Gastrocnemius medialis (tissue), 4 donors: ENCODE measurements at regions not wholly inside any gene's neighbourhood (a gene's known extent, or its start where the extent isn't known, plus 50 kb on each side); places are given as distances from the start of the nearest gene placed in this dataset.

Experiments
- ATAC-seq, 2 donors: fragments of 150-250 bp; one replicate each; pipeline ENCODE4 v1.9.1; 2016
- DNase-seq, 2 donors: peaks; one replicate each; pipeline ENCODE4 v3.0.0-alpha.2; 2019
- H3K27ac ChIP-seq, 4 donors: fragments of 200-600 bp; sonication (generic); 1 replicate in 1 of 4; 2 replicates in 3 of 4; pipeline ENCODE4 v1.5.1; 2016 to 2018; ENCODE audit warnings: mild to moderate bottlenecking in 2 of 4, moderate library complexity in 1 of 4
- H3K27me3 ChIP-seq, 3 donors: fragments of 200-600 bp; sonication (generic) in 2 of 3; 1 replicate in 1 of 3; 2 replicates in 2 of 3; pipeline versions ENCODE4 v1.5.1 to v1.6.0; 2016 to 2019; ENCODE audit warnings: mild to moderate bottlenecking in 1 of 3, moderate library complexity in 1 of 3
- H3K36me3 ChIP-seq, 2 donors: fragments of 200-600 bp; sonication (generic) in 1 of 2; one replicate each; pipeline ENCODE4 v1.5.1; 2017 to 2018
- H3K4me1 ChIP-seq, 2 donors: fragments of 200-600 bp; sonication (generic) in 1 of 2; one replicate each; pipeline ENCODE4 v1.5.1; 2016 to 2017; ENCODE audit warnings: mild to moderate bottlenecking in 2 of 2
- H3K4me3 ChIP-seq, 4 donors: fragments of 200-600 bp; sonication (generic) in 3 of 4; 1 replicate in 1 of 4; 2 replicates in 3 of 4; pipeline ENCODE4 v1.5.1; 2016 to 2019; ENCODE audit warnings: mild to moderate bottlenecking in 2 of 4
- H3K9me3 ChIP-seq, 3 donors: fragments of 200-600 bp; sonication (generic) in 2 of 3; 1 replicate in 1 of 3; 2 replicates in 2 of 3; pipeline ENCODE4 v1.5.1; 2016 to 2019
- POLR2A ChIP-seq, 2 donors: fragments of 450-650 bp; IDR thresholded peaks; one replicate each; pipeline ENCODE4 v1.6.1; 2017; ENCODE audit warnings: antibody characterized with exemption in 2 of 2, mild to moderate bottlenecking in 2 of 2, moderate library complexity in 2 of 2
- in situ Hi-C, 4 donors: fragments of 200-750 bp; cut with MboI; loops; one replicate each; pipeline versions ENCODE4 v1.15.0 to v1.8.0; 2017; ENCODE audit warnings: low sequenced_read_pairs in 4 of 4
- intact Hi-C: fragments of 100-400 bp; cut with DNase I; formaldehyde crosslinking; loops from one replicate; pipeline ENCODE4 v1.15.1; 2023; ENCODE audit warnings: low total_unique reads
- TF ChIP-seq, protein P1 (sequence below), 5 experiments: fragments of 450-650 bp in 3 of 5; fragments of 200-600 bp in 2 of 5; sonication (generic) in 2 of 5; IDR thresholded peaks in 4 of 5; conservative IDR thresholded peaks in 1 of 5; 1 replicate in 4 of 5; 2 replicates in 1 of 5; pipeline ENCODE4 v1.5.1; 2016 to 2019; ENCODE audit warnings: antibody characterized with exemption in 5 of 5, mild to moderate bottlenecking in 3 of 5, moderate library complexity in 3 of 5

DNA sequence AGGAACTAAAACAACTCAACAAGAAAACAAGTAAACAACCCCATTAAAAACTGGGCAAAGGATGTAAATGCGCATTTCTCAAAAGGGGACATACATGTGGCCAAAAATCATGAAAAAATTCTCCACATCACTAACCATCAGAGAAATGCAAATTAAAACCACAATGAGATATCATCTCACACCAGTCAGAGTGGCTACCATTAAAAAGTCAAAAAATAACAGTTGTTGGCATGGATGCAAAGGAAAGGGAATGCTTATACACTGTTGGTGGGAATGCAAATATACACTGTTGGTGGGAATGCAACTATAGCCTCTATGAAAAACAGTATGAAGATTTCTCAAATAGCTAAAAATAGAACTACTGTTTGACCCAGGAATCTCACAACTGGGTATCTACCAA, 60.0 kb upstream of the LANCL2 start:
- intact Hi-C loops, result no loop called here
- no peaks in the 10 kb centered on the region for H3K27me3 ChIP-seq
- in situ Hi-C loops, result no loop called here
- peaks cover 0 to 5% of the 10 kb centered on the region in 2 donors for H3K4me1 ChIP-seq
- DNase-seq (no peak), ATAC-seq (no peak)
- no peak overlapping the region for H3K4me3 ChIP-seq
- no peaks in the 10 kb centered on the region for H3K9me3 ChIP-seq
- TF ChIP-seq POLR2A (IDR thresholded peaks at IDR 0.05), result no peak
- TF ChIP-seq, protein P1, sequence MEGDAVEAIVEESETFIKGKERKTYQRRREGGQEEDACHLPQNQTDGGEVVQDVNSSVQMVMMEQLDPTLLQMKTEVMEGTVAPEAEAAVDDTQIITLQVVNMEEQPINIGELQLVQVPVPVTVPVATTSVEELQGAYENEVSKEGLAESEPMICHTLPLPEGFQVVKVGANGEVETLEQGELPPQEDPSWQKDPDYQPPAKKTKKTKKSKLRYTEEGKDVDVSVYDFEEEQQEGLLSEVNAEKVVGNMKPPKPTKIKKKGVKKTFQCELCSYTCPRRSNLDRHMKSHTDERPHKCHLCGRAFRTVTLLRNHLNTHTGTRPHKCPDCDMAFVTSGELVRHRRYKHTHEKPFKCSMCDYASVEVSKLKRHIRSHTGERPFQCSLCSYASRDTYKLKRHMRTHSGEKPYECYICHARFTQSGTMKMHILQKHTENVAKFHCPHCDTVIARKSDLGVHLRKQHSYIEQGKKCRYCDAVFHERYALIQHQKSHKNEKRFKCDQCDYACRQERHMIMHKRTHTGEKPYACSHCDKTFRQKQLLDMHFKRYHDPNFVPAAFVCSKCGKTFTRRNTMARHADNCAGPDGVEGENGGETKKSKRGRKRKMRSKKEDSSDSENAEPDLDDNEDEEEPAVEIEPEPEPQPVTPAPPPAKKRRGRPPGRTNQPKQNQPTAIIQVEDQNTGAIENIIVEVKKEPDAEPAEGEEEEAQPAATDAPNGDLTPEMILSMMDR (IDR thresholded peaks at IDR 0.05 in 4 of 5, conservative IDR thresholded peaks at IDR 0.05 in 1 of 5), result no peak
- H3K27ac ChIP-seq, result no peak overlapping the region
- no peaks in the 10 kb centered on the region for H3K36me3 ChIP-seq

DNA sequence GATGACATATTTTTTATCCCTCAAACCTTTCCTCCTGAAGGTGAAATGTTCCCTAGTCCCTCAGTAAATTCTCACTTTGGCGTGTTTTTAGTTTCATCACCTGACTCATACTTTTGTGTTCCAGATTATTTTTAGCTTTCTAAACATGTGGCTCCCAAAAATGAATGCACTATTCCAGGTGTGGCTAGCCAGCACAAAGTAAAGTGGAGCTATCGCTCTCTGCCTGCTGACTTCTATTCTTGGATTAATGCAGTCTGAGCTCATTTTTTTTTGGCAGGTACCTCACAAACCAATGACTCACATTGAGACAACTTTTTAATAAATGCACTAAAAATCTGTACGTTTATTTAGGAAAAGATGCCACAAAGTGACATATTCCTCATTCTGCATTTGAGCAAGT, 58.8 kb upstream of the LANCL2 start:
- TF ChIP-seq, protein P1 (IDR thresholded peaks at IDR 0.05 in 4 of 5, conservative IDR thresholded peaks at IDR 0.05 in 1 of 5), result no peak
- TF ChIP-seq POLR2A (IDR thresholded peaks at IDR 0.05), result no peak
- no peaks in the 10 kb centered on the region for H3K27me3 ChIP-seq
- H3K4me3 ChIP-seq, result no peak overlapping the region
- H3K4me1 ChIP-seq, result peaks cover 0 to 5% of the 10 kb centered on the region in 2 donors
- in situ Hi-C loops (no loop called here), intact Hi-C loops (no loop called here)
- ATAC-seq (no peak), DNase-seq (no peak)
- H3K27ac ChIP-seq, result no peak overlapping the region
- no peaks in the 10 kb centered on the region for H3K9me3 ChIP-seq
- no peaks in the 10 kb centered on the region for H3K36me3 ChIP-seq

DNA sequence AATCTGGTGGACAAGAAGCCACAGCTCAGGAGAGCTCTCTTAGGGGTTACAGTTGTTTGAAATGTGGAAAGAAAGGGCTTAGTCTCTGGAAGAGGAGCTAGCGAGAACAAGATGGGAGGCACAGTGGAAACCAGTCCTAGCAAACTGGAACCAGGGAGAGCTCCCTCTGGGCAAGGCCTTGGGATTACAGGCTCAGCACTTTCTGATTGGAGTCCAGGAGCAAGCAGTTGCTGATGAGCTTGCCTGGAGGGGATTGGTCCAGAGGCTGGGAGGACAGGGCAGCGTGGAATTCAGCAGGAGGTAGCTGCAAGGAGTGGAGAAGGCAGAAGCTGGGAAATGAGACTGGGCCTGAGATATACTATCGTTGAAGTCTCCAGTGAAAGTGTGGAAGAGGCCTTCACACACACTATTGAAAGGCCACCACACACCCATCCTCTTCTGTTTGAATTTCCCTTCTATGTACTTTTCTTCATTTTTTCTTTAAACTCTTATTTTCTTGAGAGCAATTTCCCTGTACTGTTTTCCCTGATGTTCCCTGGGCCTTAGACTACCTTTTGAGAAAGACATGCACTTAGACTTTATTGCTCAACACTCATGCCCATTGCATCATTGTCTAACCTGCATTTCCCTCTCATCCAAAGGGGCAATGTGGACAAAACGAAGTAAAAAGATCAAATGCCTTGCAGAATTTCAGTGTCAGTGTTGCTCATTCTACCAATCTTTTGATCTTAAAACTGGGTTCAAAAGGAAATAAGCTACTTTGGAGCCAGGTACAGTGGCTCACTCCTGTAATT, 57.8 kb upstream of the LANCL2 start:
- in situ Hi-C loops, result no loop called here
- H3K4me3 ChIP-seq, result no peak overlapping the region
- intact Hi-C loops, result no loop called here
- no peak overlapping the region for H3K27ac ChIP-seq
- no peaks in the 10 kb centered on the region for H3K36me3 ChIP-seq
- H3K9me3 ChIP-seq, result no peaks in the 10 kb centered on the region
- no peaks in the 10 kb centered on the region for H3K27me3 ChIP-seq
- no peak for ATAC-seq
- TF ChIP-seq, protein P1 (IDR thresholded peaks at IDR 0.05 in 4 of 5, conservative IDR thresholded peaks at IDR 0.05 in 1 of 5), result no peak
- no peak for TF ChIP-seq POLR2A (IDR thresholded peaks at IDR 0.05)
- DNase-seq, result no peak
- peaks cover 0 to 5% of the 10 kb centered on the region in 2 donors for H3K4me1 ChIP-seq

DNA sequence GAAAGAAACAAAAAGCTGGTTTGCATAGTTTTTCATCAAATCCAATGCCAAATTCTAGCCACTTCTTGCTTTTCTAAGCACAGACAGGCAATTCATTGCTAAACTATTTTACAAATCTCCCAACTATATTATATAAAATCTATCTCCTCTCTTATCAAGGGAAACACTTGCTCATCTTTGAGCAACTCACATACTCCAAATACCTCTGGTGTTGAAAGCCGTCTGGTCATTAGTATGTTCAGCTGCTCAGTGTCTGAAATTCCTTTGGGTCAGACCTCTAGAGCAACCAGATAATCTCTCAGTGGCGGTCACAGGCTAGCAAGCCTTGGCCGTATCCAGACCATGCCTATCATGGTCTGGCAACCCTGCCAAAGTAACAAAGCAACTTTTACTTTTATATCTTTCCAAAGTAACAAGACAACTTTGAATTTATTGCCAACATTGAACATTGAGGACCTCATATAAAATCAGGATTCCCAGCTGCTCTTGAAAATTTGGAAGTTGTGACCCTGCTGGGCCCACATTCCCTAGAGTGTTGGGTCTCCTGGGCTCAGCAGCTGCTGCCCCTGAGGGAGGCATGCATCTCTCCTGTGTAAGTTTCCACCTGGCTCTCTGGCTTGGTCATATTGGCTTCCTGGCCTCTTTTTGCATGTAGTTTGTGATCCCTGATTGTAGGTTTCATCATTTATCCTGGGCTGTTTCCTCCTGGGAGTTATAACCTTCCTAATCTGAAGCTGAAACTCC, 56.8 kb upstream of the LANCL2 start:
- ATAC-seq (no peak), DNase-seq (no peak)
- H3K4me1 ChIP-seq, result peaks cover 0 to 5% of the 10 kb centered on the region in 2 donors
- H3K27ac ChIP-seq, result no peak overlapping the region
- in situ Hi-C loops (no loop called here), intact Hi-C loops (no loop called here)
- H3K36me3 ChIP-seq, result no peaks in the 10 kb centered on the region
- no peaks in the 10 kb centered on the region for H3K9me3 ChIP-seq
- TF ChIP-seq, protein P1 (IDR thresholded peaks at IDR 0.05 in 4 of 5, conservative IDR thresholded peaks at IDR 0.05 in 1 of 5), result no peak
- no peak for TF ChIP-seq POLR2A (IDR thresholded peaks at IDR 0.05)
- no peak overlapping the region for H3K4me3 ChIP-seq
- H3K27me3 ChIP-seq, result no peaks in the 10 kb centered on the region
